HEK293 (cell line): ENCODE measurements at regions not wholly inside any gene's neighbourhood (a gene's known extent, or its start where the extent isn't known, plus 50 kb on each side); places are given as distances from the start of the nearest gene placed in this dataset.

ENCODE experiments used
- CTCF ChIA-PET: fragments of 350-600 bp; formaldehyde crosslinking; extraction: SDS; loops from one replicate; lab custom pipeline; 2021; ENCODE audit warnings: antibody characterized with exemption; lab: Yijun Ruan, JAX
- POLR2A ChIA-PET: fragments of 300-600 bp; formaldehyde crosslinking; extraction: SDS; loops from one replicate; lab custom pipeline; 2020; ENCODE audit warnings: antibody characterized with exemption, inconsistent platforms; lab: Yijun Ruan, JAX
- H3K27ac ChIP-seq: fragments of 200-500 bp; sonication (Bioruptor generic); 2 replicates; pipeline ENCODE4 v1.5.1; 2014; ENCODE audit warnings: low read depth, low read length, control low read depth, inconsistent platforms; ENCODE audit errors: extremely low read depth
- H3K36me3 ChIP-seq, 2 experiments: fragments of 200-500 bp in 1 of 2; sonication (Bioruptor generic) in 1 of 2; 1 replicate in 1 of 2; 2 replicates in 1 of 2; pipeline ENCODE4 v1.5.1; 2014 to 2017; ENCODE audit warnings: inconsistent platforms in 2 of 2, low read length in 2 of 2; ENCODE audit not compliant: control insufficient read depth in 2 of 2, insufficient read depth in 1 of 2
- H3K4me1 ChIP-seq: fragments of 200-500 bp; sonication (Bioruptor generic); 2 replicates; pipeline ENCODE4 v1.5.1; 2014; ENCODE audit warnings: mild to moderate bottlenecking, low read length, inconsistent platforms; ENCODE audit not compliant: control insufficient read depth, insufficient read depth
- H3K4me3 ChIP-seq: 2 replicates; pipeline ENCODE4 v1.5.1; 2011; ENCODE audit warnings: low read depth, mild to moderate bottlenecking, control low read depth, low read length, moderate library complexity
- H3K9me3 ChIP-seq: fragments of 200-500 bp; sonication (Bioruptor generic); 2 replicates; pipeline ENCODE4 v1.5.1; 2014; ENCODE audit warnings: low read depth, low read length, inconsistent platforms; ENCODE audit not compliant: control insufficient read depth, insufficient read depth
- CTCF ChIP-seq: fragments of 450-650 bp; formaldehyde crosslinking; IDR thresholded peaks from 2 replicates; pipeline ENCODE4 v1.5.1; 2016; ENCODE audit warnings: missing biosample characterization, missing genetic modification characterization
- TRIM28 ChIP-seq: IDR thresholded peaks from 2 replicates; pipeline ENCODE4 v1.6.1; 2011; ENCODE audit warnings: low read length, control low read depth, borderline replicate concordance
- WT1 ChIP-seq: fragments of 450-650 bp; formaldehyde crosslinking; IDR thresholded peaks from 2 replicates; pipeline ENCODE4 v1.5.1; 2016; ENCODE audit warnings: missing biosample characterization, missing genetic modification characterization
- ZBTB10 ChIP-seq: fragments of 450-650 bp; formaldehyde crosslinking; IDR thresholded peaks from 2 replicates; pipeline ENCODE4 v1.5.1; 2016; ENCODE audit warnings: missing biosample characterization, missing genetic modification characterization
- ZEB2 ChIP-seq: fragments of 450-650 bp; formaldehyde crosslinking; IDR thresholded peaks from 2 replicates; pipeline ENCODE4 v1.5.1; 2016; ENCODE audit warnings: missing biosample characterization, missing genetic modification characterization
- ZNF112 ChIP-seq: fragments of 450-650 bp; formaldehyde crosslinking; IDR thresholded peaks from 2 replicates; pipeline ENCODE4 v1.5.0; 2017; ENCODE audit warnings: missing biosample characterization, missing genetic modification characterization
- ZNF132 ChIP-seq: fragments of 450-650 bp; formaldehyde crosslinking; IDR thresholded peaks from 2 replicates; pipeline ENCODE4 v1.5.1; 2017; ENCODE audit warnings: missing biosample characterization, missing genetic modification characterization, borderline replicate concordance
- ZNF155 ChIP-seq: fragments of 450-650 bp; formaldehyde crosslinking; IDR thresholded peaks from 2 replicates; pipeline ENCODE4 v1.5.1; 2016; ENCODE audit warnings: missing biosample characterization, missing genetic modification characterization
- ZNF274 ChIP-seq, 2 experiments: fragments of 200-500 bp in 1 of 2; fragments of 450-650 bp in 1 of 2; sonication (Bioruptor generic) in 1 of 2; formaldehyde crosslinking in 1 of 2; IDR thresholded peaks; 2 replicates each; pipeline versions ENCODE4 v1.5.1 to v1.6.1; 2014 to 2016; ENCODE audit warnings: borderline replicate concordance in 1 of 2, inconsistent platforms in 1 of 2, low read length in 1 of 2, missing biosample characterization in 1 of 2, missing genetic modification characterization in 1 of 2
- ZNF404 ChIP-seq: fragments of 450-650 bp; formaldehyde crosslinking; IDR thresholded peaks from 2 replicates; pipeline ENCODE4 v1.5.1; 2017; ENCODE audit warnings: missing biosample characterization, missing genetic modification characterization
- ZNF426 ChIP-seq: fragments of 450-650 bp; formaldehyde crosslinking; IDR thresholded peaks from 2 replicates; pipeline ENCODE4 v1.5.1; 2017; ENCODE audit warnings: missing biosample characterization, missing genetic modification characterization, mild to moderate bottlenecking, inconsistent platforms, moderate library complexity
- ZNF510 ChIP-seq: fragments of 450-650 bp; formaldehyde crosslinking; IDR thresholded peaks from 2 replicates; pipeline ENCODE4 v1.5.1; 2018; ENCODE audit warnings: mild to moderate bottlenecking, missing genetic modification characterization, missing biosample characterization; ENCODE audit not compliant: insufficient replicate concordance

DNA sequence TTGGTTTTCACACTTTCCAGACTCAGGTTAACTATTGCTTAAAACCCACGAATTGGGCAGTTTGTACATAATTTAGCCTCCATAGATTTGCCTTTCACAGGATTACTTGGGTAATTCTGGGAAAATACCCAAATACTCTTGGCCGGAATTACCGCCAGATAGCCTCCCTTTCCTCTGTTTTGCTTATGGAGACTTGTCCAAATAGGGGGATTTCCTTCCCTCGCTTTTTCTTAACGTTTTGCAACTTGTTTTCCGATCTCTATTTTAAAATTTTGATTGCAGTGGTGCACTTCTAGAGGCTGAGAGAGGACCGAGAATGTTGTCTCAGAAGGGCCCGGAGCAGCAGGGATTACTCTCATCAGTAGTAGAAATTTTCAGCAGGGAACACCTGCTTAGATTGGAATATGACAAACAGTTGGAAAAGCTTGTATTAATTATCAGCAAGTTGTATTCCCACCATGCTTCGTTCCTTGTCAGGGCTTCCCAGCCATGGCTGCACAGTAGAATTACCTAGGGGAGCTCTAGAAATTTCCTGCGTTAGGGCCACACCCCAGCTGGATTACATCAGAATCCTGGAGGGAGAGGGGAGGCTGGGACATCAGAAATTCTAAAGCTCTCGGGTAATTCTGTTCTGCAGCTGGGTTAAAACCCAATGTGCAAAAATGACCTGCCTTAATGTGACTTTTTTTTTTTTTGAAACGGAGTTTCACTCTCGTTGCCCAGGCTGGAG, 329.1 kb downstream of the SH3GL2 start (continued):
- no peak for TF ChIP-seq CTCF (tag by site-specific recombination)

DNA sequence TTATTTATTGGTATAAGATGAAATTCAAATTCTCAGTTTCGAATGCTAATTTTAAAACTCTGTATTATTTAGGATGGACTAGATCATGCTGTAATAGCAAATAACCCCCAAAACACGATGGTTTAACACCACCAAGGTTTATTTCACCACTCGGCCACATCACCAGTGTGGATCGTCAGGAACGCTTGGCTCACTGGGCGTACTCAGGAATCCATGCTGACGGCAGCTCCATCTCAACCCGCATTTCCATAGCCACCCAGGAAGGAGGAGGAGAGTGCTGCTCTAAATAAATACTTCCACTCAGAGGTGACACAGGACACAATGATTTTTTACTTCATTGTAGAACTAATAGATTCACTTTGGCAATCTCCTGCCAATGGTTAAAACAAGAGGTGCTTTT, 347.4 kb downstream of the SH3GL2 start:
- H3K27ac ChIP-seq: no peak overlapping the region
- no peaks in the 10 kb centered on the region for H3K9me3 ChIP-seq
- no peaks in the 10 kb centered on the region for H3K36me3 ChIP-seq
- POLR2A ChIA-PET: no interaction called here
- H3K4me3 ChIP-seq: no peak overlapping the region
- H3K4me1 ChIP-seq: no peaks in the 10 kb centered on the region
- CTCF ChIA-PET: no interaction called here
- no peak for TF ChIP-seq ZBTB10

GRCh38 chr9:17927616-17928015, 348.8 kb downstream of the SH3GL2 start:
- H3K4me1 ChIP-seq: no peaks in the 10 kb centered on the region
- no peak overlapping the region for H3K4me3 ChIP-seq
- POLR2A ChIA-PET: no interaction called here
- H3K9me3 ChIP-seq: no peaks in the 10 kb centered on the region
- TF ChIP-seq ZNF132 (tag by site-specific recombination) (no peak), ZNF426 (tag by site-specific recombination) (no peak)
- CTCF ChIA-PET: no interaction called here
- H3K27ac ChIP-seq: no peak overlapping the region
- H3K36me3 ChIP-seq: no peaks in the 10 kb centered on the region

- Histone ChIP-seq H3K9me3 (no peaks in the 10 kb centered on the region), H3K27ac (no peak overlapping the region), H3K4me1 (no peaks in the 10 kb centered on the region), H3K4me3 (no peak overlapping the region), H3K36me3 (no peaks in the 10 kb centered on the region)
- CTCF ChIA-PET: no interaction called here
- TF ChIP-seq TRIM28: no peak
- no peak for TF ChIP-seq ZNF155 (tag by site-specific recombination)
- TF ChIP-seq ZNF404 (tag by site-specific recombination): no peak
- TF ChIP-seq ZNF112 (tag by site-specific recombination): no peak
- no peak for TF ChIP-seq ZNF274 (IDR thresholded peaks at IDR 0.05; ENCODE audit: low read length)
- TF ChIP-seq ZNF274 (tag by site-specific recombination; IDR thresholded peaks at IDR 0.05; ENCODE audit: borderline replicate concordance): no peak
- TF ChIP-seq WT1 (tag by site-specific recombination): no peak
- TF ChIP-seq ZEB2 (tag by site-specific recombination): no peak
- no peak for TF ChIP-seq ZNF510 (tag by site-specific recombination)
- POLR2A ChIA-PET: no interaction called here
These were observed 349.4 kb downstream of the SH3GL2 start for GRCh38 chr9:17928228-17928627.
